ENCODE measurements at regions not wholly inside any gene's neighbourhood (a gene's known extent, or its start where the extent isn't known, plus 50 kb on each side); places are given as distances from the start of the nearest gene placed in this dataset.

- no peak overlapping the region for H3K4ac ChIP-seq (replicated peaks; ENCODE audit: insufficient read length, low read depth, low read length)
- no peak overlapping the region for H3K14ac ChIP-seq (ENCODE audit: insufficient read length)
- ChIA-PET CTCF (ENCODE audit: partially characterized antibody) (interaction anchor here (1.1 kb wide), 1 partner anchor 9 kb away, joined by 3 read pairs; no protein-coding TSS in a partner anchor), POLR2A (ENCODE audit: partially characterized antibody) (no interaction called here)
- no peak overlapping the region for H2BK120ac ChIP-seq (replicated peaks; ENCODE audit: low read depth, low read length)
- H2AFZ ChIP-seq (ENCODE audit: low read length), result no peak overlapping the region
- H3K4me2 ChIP-seq (ENCODE audit: insufficient read depth in 1 of 2, low read depth in 2 of 2, low read length in 2 of 2), result no peak overlapping the region
- no peak overlapping the region for H3K56ac ChIP-seq (replicated peaks; ENCODE audit: insufficient read length, low read depth, low read length)
- no peaks in the 10 kb centered on the region for H3K79me2 ChIP-seq (ENCODE audit: control insufficient read depth in 1 of 2, insufficient read depth in 2 of 2, low read length in 2 of 2)
- H4K8ac ChIP-seq (ENCODE audit: extremely low read depth, insufficient read depth, low read length), result no peak overlapping the region
- H2BK5ac ChIP-seq (ENCODE audit: low read depth, low read length), result no peak overlapping the region
- FAIRE-seq, result no peak
- no peak overlapping the region for H2AK5ac ChIP-seq (ENCODE audit: low read depth, low read length)
- H3K4me3 ChIP-seq (ENCODE audit: extremely low read depth in 1 of 4, insufficient read depth in 2 of 4, low read depth in 3 of 4, low read length in 4 of 4), result no peak overlapping the region
- no peak overlapping the region for H2BK12ac ChIP-seq (ENCODE audit: low read depth, low read length)
- H4K20me1 ChIP-seq (replicated peaks in 1 of 2; ENCODE audit: control insufficient read depth in 1 of 2, insufficient read depth in 2 of 2, low read length in 2 of 2), result no peaks in the 10 kb centered on the region
- no peaks in the 10 kb centered on the region for H3K23me2 ChIP-seq (ENCODE audit: low read depth, low read length)
- no peak for DNase-seq (ENCODE audit: low read depth in 1 of 2, low spot score in 2 of 2)
- H2BK15ac ChIP-seq (ENCODE audit: low read length), result no peak overlapping the region
- no peak overlapping the region for H4K91ac ChIP-seq (replicated peaks; ENCODE audit: insufficient read length, low read length)
- no peak overlapping the region for H3K18ac ChIP-seq (ENCODE audit: extremely low read depth, low read length)
- H3K79me1 ChIP-seq (ENCODE audit: low read depth, low read length), result no peaks in the 10 kb centered on the region
- peaks cover 0 to 1% (median 0%) of the 10 kb centered on the region in 4 experiments; a peak in 1 of 7 replicates for H3K27me3 ChIP-seq (replicated peaks in 1 of 4; ENCODE audit: control insufficient read depth in 3 of 4, extremely low read depth in 1 of 4, insufficient read depth in 3 of 4, low read length in 3 of 4)
- no peaks in the 10 kb centered on the region for H3K36me3 ChIP-seq (ENCODE audit: control insufficient read depth in 2 of 4, insufficient read depth in 4 of 4, low read length in 3 of 4)
- H3K27ac ChIP-seq (ENCODE audit: low read depth, low read length), result no peak overlapping the region
- 82% methylated on average over 3 of the region's 3 CpGs; no CpG with 5 or more reads in 1 of the 2 experiments for WGBS, 2 experiments (ENCODE audit: extremely low coverage in 1 of 2, insufficient coverage in 1 of 2, insufficient read length in 1 of 2, insufficient replicate concordance in 2 of 2, low coverage in 1 of 2, low lambda C conversion rate in 2 of 2, missing lambda C conversion rate in 1 of 2)
- no peak overlapping the region for H3K23ac ChIP-seq (ENCODE audit: insufficient read length)
- no peak overlapping the region for H4K5ac ChIP-seq (ENCODE audit: insufficient read length, low read depth, low read length)
- no peak overlapping the region for H2BK20ac ChIP-seq (ENCODE audit: low read length)
- no peak overlapping the region for H3K9ac ChIP-seq (replicated peaks in 1 of 4; ENCODE audit: extremely low read depth in 1 of 4, low read depth in 3 of 4, low read length in 3 of 4)
- H3K4me1 ChIP-seq (replicated peaks in 1 of 4; ENCODE audit: control insufficient read depth in 3 of 4, insufficient read depth in 4 of 4, low read length in 3 of 4), result no peaks in the 10 kb centered on the region
- peaks cover 6 to 7% of the 10 kb centered on the region in 2 experiments; a peak in 2 of 4 replicates for H3K9me3 ChIP-seq (ENCODE audit: insufficient read depth in 2 of 2, low read depth in 1 of 2, low read length in 1 of 2)
These were observed 616.6 kb downstream of the SLC16A7 start for GRCh38 chr12:60212159-60213000.
